A549 (cell line): ENCODE measurements at regions not wholly inside any gene's neighbourhood (a gene's known extent, or its start where the extent isn't known, plus 50 kb on each side); places are given as distances from the start of the nearest gene placed in this dataset.

ENCODE experiments used
- CTCF ChIP-seq: fragments of >200 bp; sonication (Bioruptor Twin); formaldehyde crosslinking; IDR thresholded peaks from 3 replicates; pipeline ENCODE4 v1.5.1; 2016
- E2F6 ChIP-seq: IDR thresholded peaks from 2 replicates; pipeline ENCODE4 v1.6.1; 2012; ENCODE audit warnings: low read depth, borderline replicate concordance
- REST ChIP-seq: fragments of 200-600 bp; sonication (generic); IDR thresholded peaks from 2 replicates; pipeline ENCODE4 v1.6.1; 2016; ENCODE audit warnings: antibody characterized with exemption, mild to moderate bottlenecking, moderate library complexity
- ZSCAN20 ChIP-seq: fragments of 250-450 bp; sonication (Bioruptor Pico); IDR thresholded peaks from 2 replicates; pipeline ENCODE4 v1.8.0; 2022; ENCODE audit warnings: mild to moderate bottlenecking, moderate library complexity

- TF ChIP-seq CTCF (no peak), ZSCAN20 (CRISPR knock-in tag) (no peak), E2F6 (no peak), REST (no peak)
Measured at GRCh38 chr13:85288698-85289097, 510.5 kb downstream of the SLITRK6 start.
